Fibroblast of lung (primary cell): ENCODE measurements at regions not wholly inside any gene's neighbourhood (a gene's known extent, or its start where the extent isn't known, plus 50 kb on each side); places are given as distances from the start of the nearest gene placed in this dataset.
A peak's percentile ranks its signal among the peaks of the same experiment; 100 is the strongest.

Experiments used
- DNase-seq, 2 donors: peaks; one replicate each; pipeline versions ENCODE4 v3.0.0 to v3.0.0-alpha.2; 2010; ENCODE audit warnings: low read depth in 2 of 2
- H2AFZ ChIP-seq: 2 replicates; pipeline ENCODE4 v1.5.1; 2012; ENCODE audit warnings: low read length, control low read depth, inconsistent platforms
- H3K27ac ChIP-seq: 2 replicates; pipeline ENCODE4 v1.5.1; 2011; ENCODE audit warnings: low read length, control low read depth; ENCODE audit not compliant: insufficient read depth
- H3K27me3 ChIP-seq: 2 replicates; pipeline ENCODE4 v1.5.1; 2011; ENCODE audit warnings: mild to moderate bottlenecking, low read length; ENCODE audit not compliant: control insufficient read depth, insufficient read depth
- H3K36me3 ChIP-seq: 2 replicates; pipeline ENCODE4 v1.5.1; 2011; ENCODE audit warnings: low read length; ENCODE audit not compliant: control insufficient read depth, insufficient read depth
- H3K4me1 ChIP-seq: 2 replicates; pipeline ENCODE4 v1.5.1; 2011; ENCODE audit warnings: low read length; ENCODE audit not compliant: control insufficient read depth, insufficient read depth; ENCODE audit errors: extremely low read depth
- H3K4me2 ChIP-seq: 2 replicates; pipeline ENCODE4 v1.5.1; 2011; ENCODE audit warnings: low read length, control low read depth; ENCODE audit not compliant: insufficient read depth; ENCODE audit errors: extremely low read depth
- H3K4me3 ChIP-seq, 4 experiments: fragments of 200-600 bp in 1 of 4; sonication (generic) in 1 of 4; replicated peaks in 1 of 4; 2 replicates each; pipeline ENCODE4 v1.5.1; 2011 to 2016; ENCODE audit warnings: low read length in 4 of 4, low read depth in 3 of 4, mild to moderate bottlenecking in 3 of 4, control low read depth in 2 of 4, inconsistent platforms in 1 of 4, mixed read lengths in 1 of 4; ENCODE audit not compliant: insufficient read depth in 1 of 4; ENCODE audit errors: control extremely low read depth in 1 of 4
- H3K79me2 ChIP-seq: 2 replicates; pipeline ENCODE4 v1.5.1; 2012; ENCODE audit warnings: mild to moderate bottlenecking, low read length, inconsistent platforms; ENCODE audit not compliant: control insufficient read depth, insufficient read depth
- H3K9ac ChIP-seq: 2 replicates; pipeline ENCODE4 v1.5.1; 2011; ENCODE audit warnings: mild to moderate bottlenecking, low read length, control low read depth; ENCODE audit not compliant: insufficient read depth
- H3K9me3 ChIP-seq: 2 replicates; pipeline ENCODE4 v1.5.1; 2012; ENCODE audit warnings: low read depth, low read length; ENCODE audit not compliant: control insufficient read depth, insufficient read depth
- H4K20me1 ChIP-seq: 2 replicates; pipeline ENCODE4 v1.5.1; 2011; ENCODE audit warnings: low read length; ENCODE audit not compliant: control insufficient read depth, insufficient read depth; ENCODE audit errors: extremely low read depth
- EZH2 ChIP-seq: IDR thresholded peaks from 2 replicates; pipeline ENCODE4 v1.5.1; 2012; ENCODE audit warnings: low read length, control low read depth, mild to moderate bottlenecking; ENCODE audit errors: missing control alignments
- TF ChIP-seq, protein P1 (sequence below), 2 donors: IDR thresholded peaks in 1 of 2; conservative IDR thresholded peaks in 1 of 2; 1 replicate in 1 of 2; 2 replicates in 1 of 2; pipeline ENCODE4 v1.5.1; 2011 to 2012; ENCODE audit warnings: low read length in 2 of 2, control low read depth in 1 of 2, inconsistent platforms in 1 of 2, low read depth in 1 of 2, mild to moderate bottlenecking in 1 of 2

DNA sequence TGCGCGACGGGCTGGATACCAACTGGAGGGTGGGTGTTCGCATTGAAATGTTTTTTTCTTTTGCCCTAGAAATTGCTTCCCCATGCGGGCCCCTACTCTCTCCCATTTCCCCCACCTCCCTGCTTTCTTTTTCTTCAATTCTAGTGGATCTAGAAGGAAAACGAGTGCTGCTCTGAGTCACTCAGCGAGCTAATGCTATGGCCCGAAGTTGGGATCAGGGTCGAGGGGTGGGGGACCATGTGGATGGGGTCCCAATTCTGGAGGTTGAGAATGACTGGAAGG lies 71.5 kb downstream of the SOX4 start:
- Histone ChIP-seq H4K20me1 (no peaks in the 10 kb centered on the region), H3K4me2 (peak overlapping the region; percentile 57), H3K4me3 (peak overlapping the region; percentile 21 to 64 (median 50)), H3K4me1 (no peaks in the 10 kb centered on the region), H3K27me3 (peaks cover 15% of the 10 kb centered on the region), H3K36me3 (no peaks in the 10 kb centered on the region), H3K9me3 (no peaks in the 10 kb centered on the region), H3K9ac (no peak overlapping the region), H3K79me2 (no peaks in the 10 kb centered on the region), H3K27ac (no peak overlapping the region), H2AFZ (peak overlapping the region; percentile 22)
- TF ChIP-seq, protein P1, sequence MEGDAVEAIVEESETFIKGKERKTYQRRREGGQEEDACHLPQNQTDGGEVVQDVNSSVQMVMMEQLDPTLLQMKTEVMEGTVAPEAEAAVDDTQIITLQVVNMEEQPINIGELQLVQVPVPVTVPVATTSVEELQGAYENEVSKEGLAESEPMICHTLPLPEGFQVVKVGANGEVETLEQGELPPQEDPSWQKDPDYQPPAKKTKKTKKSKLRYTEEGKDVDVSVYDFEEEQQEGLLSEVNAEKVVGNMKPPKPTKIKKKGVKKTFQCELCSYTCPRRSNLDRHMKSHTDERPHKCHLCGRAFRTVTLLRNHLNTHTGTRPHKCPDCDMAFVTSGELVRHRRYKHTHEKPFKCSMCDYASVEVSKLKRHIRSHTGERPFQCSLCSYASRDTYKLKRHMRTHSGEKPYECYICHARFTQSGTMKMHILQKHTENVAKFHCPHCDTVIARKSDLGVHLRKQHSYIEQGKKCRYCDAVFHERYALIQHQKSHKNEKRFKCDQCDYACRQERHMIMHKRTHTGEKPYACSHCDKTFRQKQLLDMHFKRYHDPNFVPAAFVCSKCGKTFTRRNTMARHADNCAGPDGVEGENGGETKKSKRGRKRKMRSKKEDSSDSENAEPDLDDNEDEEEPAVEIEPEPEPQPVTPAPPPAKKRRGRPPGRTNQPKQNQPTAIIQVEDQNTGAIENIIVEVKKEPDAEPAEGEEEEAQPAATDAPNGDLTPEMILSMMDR (conservative IDR thresholded peaks at IDR 0.05 in 1 of 2, IDR thresholded peaks at IDR 0.05 in 1 of 2; ENCODE audit: low read depth in 1 of 2, low read length in 2 of 2), result no peak
- TF ChIP-seq EZH2, result no peak
- DNase-seq, result peak in 1 of 2 donors; percentile 22

DNA sequence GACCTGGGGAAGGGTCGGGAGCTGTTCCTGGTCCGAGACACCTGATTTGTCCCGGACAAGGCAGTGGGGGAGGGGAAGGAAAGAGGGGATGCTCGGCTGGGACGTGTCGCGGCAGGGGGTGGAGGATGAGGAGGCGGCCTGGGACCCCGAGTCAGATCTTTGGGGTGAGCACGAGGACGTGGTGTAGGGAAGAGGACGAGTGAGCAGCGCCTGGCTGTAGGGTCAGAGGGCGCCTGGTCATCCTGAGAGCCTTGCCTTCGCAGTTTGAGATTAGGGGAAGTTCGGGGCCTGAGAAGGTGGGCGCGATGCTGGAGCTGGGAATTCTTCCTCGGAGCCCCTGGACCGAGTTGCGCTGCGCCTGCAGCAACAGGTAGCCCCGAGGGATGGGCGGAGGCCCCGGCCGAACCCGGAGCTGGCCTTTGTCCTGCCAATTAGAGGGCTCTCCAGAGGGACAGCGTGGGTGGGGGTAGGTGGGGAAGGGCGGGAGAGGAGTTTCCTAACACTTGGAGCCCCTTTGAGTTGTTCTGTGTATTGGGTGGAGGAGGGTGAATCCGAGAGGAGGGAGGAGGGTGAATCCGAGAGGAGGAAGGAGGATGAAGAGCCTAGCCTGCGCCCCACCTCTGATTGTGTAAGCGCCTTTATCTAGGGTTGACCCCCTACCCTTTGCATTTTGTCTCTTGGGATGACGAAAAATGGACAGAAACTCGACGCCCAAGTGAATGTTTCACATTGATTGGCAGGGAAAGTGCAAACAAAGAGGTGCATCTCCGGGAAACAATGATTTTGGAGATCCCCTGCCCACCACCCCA lies 72.0 kb downstream of the SOX4 start:
- Histone ChIP-seq H3K27ac (no peak overlapping the region), H3K79me2 (no peaks in the 10 kb centered on the region), H3K4me1 (no peaks in the 10 kb centered on the region), H3K4me2 (peak overlapping the region; percentile 57), H3K9ac (no peak overlapping the region), H3K9me3 (no peaks in the 10 kb centered on the region), H3K36me3 (no peaks in the 10 kb centered on the region), H3K4me3 (peak overlapping the region; percentile 21 to 64 (median 50)), H4K20me1 (no peaks in the 10 kb centered on the region), H2AFZ (no peak overlapping the region), H3K27me3 (peaks cover 15% of the 10 kb centered on the region)
- peak in 1 of 2 donors; percentile 10 for DNase-seq
- TF ChIP-seq, protein P1 (conservative IDR thresholded peaks at IDR 0.05 in 1 of 2, IDR thresholded peaks at IDR 0.05 in 1 of 2; ENCODE audit: low read depth in 1 of 2, low read length in 2 of 2), result no peak
- no peak for TF ChIP-seq EZH2

DNA sequence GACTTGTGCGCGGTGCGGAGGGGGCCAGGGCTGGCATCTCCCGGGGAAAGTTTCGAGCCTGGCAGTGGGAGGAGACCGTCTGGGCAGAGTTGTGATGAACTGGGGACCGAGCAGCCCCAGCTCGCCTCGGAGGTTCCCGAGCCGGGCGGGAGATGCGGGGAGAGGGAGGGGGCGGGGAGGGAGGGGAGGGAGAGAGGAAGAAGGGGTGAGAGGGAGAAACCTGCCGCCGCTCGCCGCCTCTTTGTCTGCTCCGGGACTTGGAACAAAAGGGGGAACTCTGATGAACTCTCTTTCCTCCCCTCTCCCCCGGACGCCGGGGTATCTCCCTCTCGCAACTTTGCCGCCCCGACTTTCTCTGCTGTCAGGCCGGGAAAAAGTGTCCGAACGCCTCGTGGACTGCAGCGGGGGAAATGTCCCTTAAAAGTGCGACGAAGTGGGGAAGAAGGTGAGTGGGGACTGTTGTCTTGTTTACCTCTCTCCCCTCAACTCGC lies 72.7 kb downstream of the SOX4 start:
- Histone ChIP-seq H3K79me2 (no peaks in the 10 kb centered on the region), H4K20me1 (no peaks in the 10 kb centered on the region), H3K4me3 (peak overlapping the region; percentile 50 to 81 (median 58)), H2AFZ (peak overlapping the region; percentile 54), H3K27me3 (peaks cover 15% of the 10 kb centered on the region), H3K4me2 (peak overlapping the region; percentile 88), H3K9ac (peak overlapping the region; percentile 24), H3K36me3 (no peaks in the 10 kb centered on the region), H3K27ac (no peak overlapping the region), H3K4me1 (no peaks in the 10 kb centered on the region), H3K9me3 (no peaks in the 10 kb centered on the region)
- TF ChIP-seq EZH2, result peak; percentile 52
- TF ChIP-seq, protein P1 (conservative IDR thresholded peaks at IDR 0.05 in 1 of 2, IDR thresholded peaks at IDR 0.05 in 1 of 2; ENCODE audit: low read depth in 1 of 2, low read length in 2 of 2), result no peak
- peak in 1 of 2 donors; percentile 34 for DNase-seq
